Neutrophil (primary cell): ENCODE measurements at regions not wholly inside any gene's neighbourhood (a gene's known extent, or its start where the extent isn't known, plus 50 kb on each side); places are given as distances from the start of the nearest gene placed in this dataset.

Source experiments
- H3K27ac ChIP-seq: fragments of 200-600 bp; sonication (generic); 2 replicates; pipeline ENCODE4 v1.5.1; 2016; ENCODE audit warnings: mild to moderate bottlenecking, moderate library complexity
- H3K27me3 ChIP-seq: fragments of 200-600 bp; sonication (generic); 2 replicates; pipeline ENCODE4 v1.6.0; 2016; ENCODE audit warnings: mild to moderate bottlenecking
- H3K36me3 ChIP-seq: fragments of 200-600 bp; sonication (generic); 2 replicates; pipeline ENCODE4 v1.5.1; 2017
- H3K4me1 ChIP-seq, 2 experiments: fragments of 200-600 bp in 1 of 2; sonication (generic) in 1 of 2; 1 replicate in 1 of 2; 2 replicates in 1 of 2; pipeline versions ENCODE4 v1.5.1 to v1.6.1; 2013 to 2016; ENCODE audit warnings: low read depth in 1 of 2, low read length in 1 of 2, mild to moderate bottlenecking in 1 of 2, moderate library complexity in 1 of 2; ENCODE audit not compliant: control insufficient read depth in 1 of 2, insufficient read depth in 1 of 2
- H3K4me3 ChIP-seq, 2 experiments: fragments of 200-600 bp in 1 of 2; sonication (generic) in 1 of 2; 1 replicate in 1 of 2; 2 replicates in 1 of 2; pipeline ENCODE4 v1.5.1; 2013 to 2016; ENCODE audit warnings: low read depth in 1 of 2, low read length in 1 of 2, mild to moderate bottlenecking in 1 of 2, moderate library complexity in 1 of 2
- H3K9me3 ChIP-seq: fragments of 200-600 bp; sonication (generic); 2 replicates; pipeline ENCODE4 v1.5.1; 2016
- TF ChIP-seq, protein P1 (sequence below): fragments of 200-600 bp; sonication (generic); IDR thresholded peaks from 2 replicates; pipeline ENCODE4 v1.5.1; 2016; ENCODE audit warnings: antibody characterized with exemption

- no peaks in the 10 kb centered on the region for H3K9me3 ChIP-seq
- H3K4me1 ChIP-seq, result no peaks in the 10 kb centered on the region
- H3K27me3 ChIP-seq, result no peaks in the 10 kb centered on the region
- no peaks in the 10 kb centered on the region for H3K36me3 ChIP-seq
- TF ChIP-seq, protein P1, sequence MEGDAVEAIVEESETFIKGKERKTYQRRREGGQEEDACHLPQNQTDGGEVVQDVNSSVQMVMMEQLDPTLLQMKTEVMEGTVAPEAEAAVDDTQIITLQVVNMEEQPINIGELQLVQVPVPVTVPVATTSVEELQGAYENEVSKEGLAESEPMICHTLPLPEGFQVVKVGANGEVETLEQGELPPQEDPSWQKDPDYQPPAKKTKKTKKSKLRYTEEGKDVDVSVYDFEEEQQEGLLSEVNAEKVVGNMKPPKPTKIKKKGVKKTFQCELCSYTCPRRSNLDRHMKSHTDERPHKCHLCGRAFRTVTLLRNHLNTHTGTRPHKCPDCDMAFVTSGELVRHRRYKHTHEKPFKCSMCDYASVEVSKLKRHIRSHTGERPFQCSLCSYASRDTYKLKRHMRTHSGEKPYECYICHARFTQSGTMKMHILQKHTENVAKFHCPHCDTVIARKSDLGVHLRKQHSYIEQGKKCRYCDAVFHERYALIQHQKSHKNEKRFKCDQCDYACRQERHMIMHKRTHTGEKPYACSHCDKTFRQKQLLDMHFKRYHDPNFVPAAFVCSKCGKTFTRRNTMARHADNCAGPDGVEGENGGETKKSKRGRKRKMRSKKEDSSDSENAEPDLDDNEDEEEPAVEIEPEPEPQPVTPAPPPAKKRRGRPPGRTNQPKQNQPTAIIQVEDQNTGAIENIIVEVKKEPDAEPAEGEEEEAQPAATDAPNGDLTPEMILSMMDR, result no peak
- H3K4me3 ChIP-seq, result no peak overlapping the region
- H3K27ac ChIP-seq, result no peak overlapping the region
These were observed 506.7 kb downstream of the HAPSTR1 start for GRCh38 chr16:9597967-9598730.

- H3K4me3 ChIP-seq, result no peak overlapping the region
- no peak overlapping the region for H3K27ac ChIP-seq
- TF ChIP-seq, protein P1, result no peak
- H3K27me3 ChIP-seq, result no peaks in the 10 kb centered on the region
- no peaks in the 10 kb centered on the region for H3K4me1 ChIP-seq
- H3K36me3 ChIP-seq, result no peaks in the 10 kb centered on the region
- no peaks in the 10 kb centered on the region for H3K9me3 ChIP-seq
These were observed 507.3 kb downstream of the HAPSTR1 start for GRCh38 chr16:9598731-9599083.

DNA sequence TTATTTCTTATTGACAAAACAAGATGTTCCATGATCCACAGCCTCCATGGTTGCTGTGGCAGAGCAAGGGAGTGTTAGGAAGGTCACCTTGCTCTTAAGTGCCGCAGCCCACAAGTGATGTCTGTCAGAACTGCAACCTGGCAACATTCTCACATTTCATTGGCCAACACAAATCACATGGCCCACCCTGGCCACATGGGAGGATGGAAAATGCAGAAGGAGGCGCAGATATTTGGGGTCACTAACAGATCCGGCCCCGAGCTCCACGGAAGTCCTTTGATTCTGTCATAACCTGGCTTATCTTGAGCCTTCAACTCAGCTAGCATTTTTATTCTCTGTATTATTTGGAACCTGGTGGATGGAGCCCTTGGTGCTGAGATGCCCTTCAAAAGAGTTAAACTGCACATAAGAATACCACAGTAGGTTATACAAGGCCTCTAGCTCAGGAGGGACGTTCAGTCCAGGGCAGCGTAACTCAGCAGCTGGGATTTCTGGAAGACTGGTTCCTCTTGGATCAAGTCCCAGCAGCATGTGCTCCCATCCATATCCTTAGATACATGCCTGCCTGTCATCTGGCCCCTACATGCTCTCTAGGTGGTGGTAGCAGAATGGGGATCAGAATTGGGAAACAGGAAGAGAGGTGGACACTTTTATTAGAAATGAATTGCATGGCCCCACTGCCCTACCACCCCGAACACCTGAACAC, 508.1 kb downstream of the HAPSTR1 start:
- Histone ChIP-seq H3K9me3 (no peaks in the 10 kb centered on the region), H3K36me3 (no peaks in the 10 kb centered on the region), H3K4me1 (no peaks in the 10 kb centered on the region), H3K27me3 (no peaks in the 10 kb centered on the region), H3K27ac (no peak overlapping the region), H3K4me3 (no peak overlapping the region)
- TF ChIP-seq, protein P1, result no peak

DNA sequence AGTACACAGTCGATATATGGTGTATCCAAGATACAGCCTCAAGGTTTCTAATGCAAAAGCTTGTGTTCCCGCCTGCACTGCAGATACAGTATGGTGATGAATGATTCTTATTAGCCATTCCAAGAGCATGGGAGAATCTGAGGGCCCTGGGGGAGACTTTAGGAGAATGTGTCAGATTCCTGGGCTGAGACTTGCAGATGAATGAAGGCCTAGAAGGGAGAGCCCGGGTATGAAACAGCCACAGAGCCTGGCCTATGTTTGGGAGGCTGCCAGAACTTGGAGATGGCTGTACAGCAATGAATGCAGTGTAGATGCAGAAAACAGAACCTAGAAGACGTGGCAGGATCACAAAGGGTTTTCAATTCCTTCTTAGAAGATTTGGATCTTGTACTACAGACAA, 510.7 kb downstream of the HAPSTR1 start:
- no peaks in the 10 kb centered on the region for H3K27me3 ChIP-seq
- no peaks in the 10 kb centered on the region for H3K4me1 ChIP-seq
- H3K9me3 ChIP-seq, result no peaks in the 10 kb centered on the region
- H3K27ac ChIP-seq, result no peak overlapping the region
- H3K36me3 ChIP-seq, result no peaks in the 10 kb centered on the region
- TF ChIP-seq, protein P1, result no peak
- no peak overlapping the region for H3K4me3 ChIP-seq

DNA sequence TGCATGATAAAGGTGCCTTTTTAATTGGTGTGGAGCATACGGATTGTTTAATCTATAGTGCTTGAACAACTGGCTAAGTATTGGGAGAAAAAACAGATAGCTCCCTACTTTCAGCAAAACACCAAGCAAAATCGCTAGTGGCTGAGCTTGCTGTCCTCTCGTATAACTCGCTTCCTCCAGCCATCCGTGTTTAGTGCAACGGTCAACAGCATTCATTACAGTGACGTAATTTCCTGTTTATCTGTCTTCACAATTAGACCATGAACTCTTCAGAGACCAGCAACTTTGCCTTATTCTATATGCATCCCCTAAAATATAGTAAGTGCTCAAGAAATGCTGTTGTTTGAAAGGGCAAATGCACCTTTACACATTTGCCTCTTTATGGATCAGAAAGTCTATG, 511.9 kb downstream of the HAPSTR1 start:
- no peak overlapping the region for H3K27ac ChIP-seq
- H3K9me3 ChIP-seq, result no peaks in the 10 kb centered on the region
- TF ChIP-seq, protein P1, result no peak
- no peak overlapping the region for H3K4me3 ChIP-seq
- no peaks in the 10 kb centered on the region for H3K36me3 ChIP-seq
- no peaks in the 10 kb centered on the region for H3K4me1 ChIP-seq
- H3K27me3 ChIP-seq, result no peaks in the 10 kb centered on the region
